COLO829 (cell line): ENCODE measurements at regions not wholly inside any gene's neighbourhood (a gene's known extent, or its start where the extent isn't known, plus 50 kb on each side); places are given as distances from the start of the nearest gene placed in this dataset.

Source experiments
- DNase-seq: peaks from one replicate; pipeline ENCODE4 v3.0.0; 2012; ENCODE audit warnings: low spot score

DNA sequence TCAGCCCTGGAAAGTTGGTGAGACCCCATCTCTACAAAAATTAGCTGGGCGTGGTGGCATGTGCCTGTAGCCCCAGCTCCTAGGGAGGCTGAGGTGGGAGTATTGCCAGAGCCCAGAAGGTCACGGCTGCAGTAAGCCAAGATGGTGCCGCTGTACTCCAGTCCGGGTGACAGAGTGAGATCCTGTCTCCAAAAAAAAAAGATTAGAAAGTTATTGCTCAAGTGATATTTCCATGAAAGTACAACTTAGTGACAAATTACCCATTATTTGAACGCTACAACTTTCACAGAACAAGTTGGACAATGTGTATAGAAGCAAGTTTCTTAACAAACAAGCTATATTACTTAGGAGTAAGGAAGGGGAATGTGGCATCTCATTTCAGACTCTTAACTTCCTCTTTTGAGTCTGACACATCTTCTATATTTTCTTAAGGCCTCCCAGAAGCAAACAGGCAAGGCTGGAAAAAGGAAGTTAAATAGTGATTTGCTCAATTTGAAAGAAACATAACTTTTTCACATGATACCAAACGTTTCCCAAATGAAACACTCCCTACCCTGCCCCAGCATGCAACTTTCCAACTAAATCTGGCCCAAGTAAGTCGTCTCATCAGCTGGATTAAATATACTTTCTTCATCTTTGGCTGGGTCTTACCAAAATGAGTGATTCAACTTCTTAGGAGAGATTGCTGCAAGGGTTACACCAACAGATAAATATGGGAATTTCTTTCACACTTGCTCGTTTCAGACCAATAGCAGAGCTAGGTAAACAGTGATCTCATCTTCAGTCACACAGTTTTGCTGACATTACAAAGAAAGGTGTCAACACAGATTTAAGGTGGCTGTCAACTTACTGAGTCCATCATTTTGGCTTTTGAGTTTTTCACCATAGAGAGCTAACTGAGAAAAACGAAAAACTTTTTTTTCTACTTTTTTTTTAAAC lies 66.3 kb upstream of the KLF6 start:
- no peak for DNase-seq

DNA sequence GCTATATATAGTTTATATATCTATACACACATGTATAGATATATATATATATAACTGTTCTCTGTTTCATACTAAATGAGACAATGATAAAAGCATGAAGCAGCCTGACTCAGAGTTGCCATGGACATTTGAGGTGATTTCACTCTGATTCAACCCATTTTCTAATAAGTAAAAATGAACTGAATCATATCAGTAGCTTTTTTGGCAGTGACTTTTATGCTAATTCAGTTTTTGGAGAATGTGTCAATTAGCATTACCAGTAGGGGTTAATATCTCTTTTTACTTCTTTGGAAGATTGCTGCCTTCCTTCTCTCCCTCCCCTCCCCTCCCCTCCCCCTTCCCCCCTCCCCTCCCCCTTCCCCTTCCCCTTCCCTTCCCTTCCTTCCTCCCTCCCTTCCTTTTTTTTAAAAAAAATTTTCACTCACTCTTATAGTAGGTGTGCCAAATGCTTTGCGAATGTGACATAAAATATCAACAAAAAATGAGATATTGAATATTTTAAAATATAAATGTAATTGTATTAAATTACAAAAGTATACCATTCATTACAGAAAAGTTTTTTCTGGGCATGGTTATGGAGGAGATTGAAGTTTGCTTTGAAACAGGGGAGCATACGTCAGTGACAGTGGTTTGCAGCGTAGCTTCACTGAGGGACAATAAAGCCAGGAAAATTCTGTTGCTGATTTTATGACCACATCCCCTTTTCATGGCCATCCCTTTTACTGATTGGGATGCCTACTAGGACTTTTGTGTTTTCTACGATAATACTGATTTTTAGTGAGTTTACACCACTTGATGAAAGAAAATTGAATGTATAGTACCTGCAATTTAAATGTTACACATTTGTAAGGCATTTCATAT lies 64.0 kb upstream of the KLF6 start:
- no peak for DNase-seq

DNA sequence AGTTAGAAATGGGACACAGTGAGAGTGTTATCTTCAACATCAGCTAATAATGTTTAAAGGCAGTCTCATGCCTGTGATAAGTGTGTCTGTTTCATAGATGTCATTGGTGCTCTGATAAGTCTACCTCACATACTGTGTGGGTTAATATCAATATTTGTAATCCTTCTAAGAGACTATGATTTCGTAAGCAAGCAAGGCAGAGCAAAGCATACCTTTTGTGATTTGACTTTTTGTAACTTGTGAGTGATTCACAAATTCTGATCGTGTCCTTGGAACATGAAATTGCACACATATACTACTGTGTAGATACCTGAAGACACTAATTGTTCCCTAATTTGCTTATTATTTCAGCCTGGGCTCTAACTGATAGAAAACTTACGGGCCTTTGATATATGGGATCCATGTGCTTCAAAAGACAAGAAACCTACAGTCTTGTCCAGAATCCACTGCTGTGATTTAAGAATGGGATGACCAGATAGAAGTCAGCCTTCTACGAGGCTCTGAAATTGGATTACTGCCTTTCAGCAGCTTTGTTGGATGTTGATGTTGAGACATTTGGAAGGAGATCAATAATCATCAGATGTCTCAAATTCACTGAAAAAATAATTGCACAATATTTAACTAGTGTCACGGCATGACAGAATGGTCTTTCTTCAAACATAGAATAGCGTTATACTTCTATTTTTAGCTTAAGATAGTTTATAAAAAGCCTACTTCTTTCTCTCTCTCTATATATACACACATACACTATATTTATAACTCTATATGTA lies 63.2 kb upstream of the KLF6 start:
- no peak for DNase-seq

DNA sequence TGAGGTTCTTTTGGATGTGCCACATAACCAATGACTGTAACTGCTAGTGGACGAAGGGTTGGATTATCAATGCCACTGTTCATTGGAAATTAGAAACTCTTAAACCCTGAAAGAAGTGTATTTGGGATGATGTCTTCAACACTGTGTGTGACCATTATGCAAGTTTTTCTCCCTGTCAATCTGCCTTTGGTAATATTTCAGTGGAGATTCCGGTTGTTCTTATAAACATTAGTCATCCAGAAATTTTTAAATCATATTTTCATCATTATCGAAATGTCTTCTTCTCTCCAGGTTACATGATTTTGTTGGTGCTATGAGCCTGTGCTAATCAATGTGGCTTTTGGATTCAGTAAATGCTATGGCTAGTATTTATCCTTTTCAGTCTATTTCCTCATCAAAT lies 61.7 kb upstream of the KLF6 start:
- DNase-seq: no peak

DNA sequence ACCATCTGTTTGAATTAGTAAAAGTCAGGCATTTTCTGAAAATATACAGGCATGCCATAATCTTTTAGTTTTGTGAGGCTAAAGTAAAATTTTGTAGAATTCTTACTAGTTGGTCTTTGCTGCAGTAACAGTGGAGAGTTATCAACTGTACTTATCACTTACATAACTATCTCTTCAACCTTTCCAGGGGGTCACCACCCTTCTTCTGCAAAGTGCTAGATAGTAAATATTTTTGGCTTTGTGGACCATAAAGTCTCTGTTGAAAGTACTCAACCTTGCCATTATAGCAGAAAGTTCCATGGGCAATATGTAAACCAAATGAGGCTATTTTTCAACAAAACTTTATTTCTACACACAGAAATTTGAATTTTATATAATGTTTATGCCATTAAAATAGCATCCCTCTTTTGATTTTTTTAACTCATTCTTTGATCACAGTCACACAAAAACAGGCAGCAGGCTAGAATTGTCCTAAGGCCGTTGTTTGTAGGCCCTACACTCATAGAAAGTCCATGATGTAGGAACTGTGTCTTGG lies 59.5 kb upstream of the KLF6 start:
- DNase-seq: no peak

DNA sequence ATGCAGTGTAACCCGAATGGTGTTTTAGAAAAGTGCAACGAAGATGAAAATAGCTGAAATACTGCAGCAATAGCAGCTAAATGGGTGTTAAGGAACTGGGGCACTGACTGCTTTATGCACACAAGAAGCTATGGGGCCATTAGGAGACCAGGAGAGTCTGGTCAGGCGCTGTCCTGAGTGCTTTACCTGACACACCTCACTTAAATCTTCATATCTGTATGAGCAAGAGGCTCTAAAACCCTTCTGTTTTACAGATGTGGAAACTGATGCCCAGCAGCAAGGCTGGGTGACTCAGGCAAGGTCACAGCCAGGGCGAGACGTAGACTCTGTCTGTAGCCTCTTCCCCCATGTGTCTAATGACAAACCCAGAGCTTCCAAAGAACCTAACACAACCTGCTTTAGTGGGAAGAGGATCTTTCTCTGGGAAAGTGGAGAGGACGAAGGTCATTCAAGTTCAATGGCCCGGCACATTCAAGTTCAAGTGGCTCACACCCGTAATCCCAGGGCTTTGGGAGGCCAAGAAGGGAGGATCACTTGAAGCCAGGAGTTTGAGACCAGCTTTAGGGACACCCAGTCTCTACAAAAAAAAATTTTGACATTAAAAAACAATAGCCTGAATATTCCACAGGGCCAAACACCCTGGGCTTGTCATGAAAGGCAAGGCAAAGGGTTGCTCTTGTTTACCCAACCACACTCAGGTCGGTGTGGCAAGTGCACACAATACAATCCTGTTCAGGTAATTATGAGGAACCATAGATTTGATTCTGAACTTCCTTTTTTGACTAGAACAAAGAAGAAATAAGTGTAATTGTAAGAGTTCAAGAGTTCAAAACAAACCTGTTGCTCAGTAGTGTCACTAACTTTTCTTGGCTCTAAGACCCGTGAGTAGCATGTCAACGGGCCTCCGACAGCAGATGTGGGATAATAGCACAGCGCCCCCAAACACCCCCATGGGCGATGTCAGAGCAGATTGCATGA lies 53.7 kb upstream of the KLF6 start:
- DNase-seq: no peak

DNA sequence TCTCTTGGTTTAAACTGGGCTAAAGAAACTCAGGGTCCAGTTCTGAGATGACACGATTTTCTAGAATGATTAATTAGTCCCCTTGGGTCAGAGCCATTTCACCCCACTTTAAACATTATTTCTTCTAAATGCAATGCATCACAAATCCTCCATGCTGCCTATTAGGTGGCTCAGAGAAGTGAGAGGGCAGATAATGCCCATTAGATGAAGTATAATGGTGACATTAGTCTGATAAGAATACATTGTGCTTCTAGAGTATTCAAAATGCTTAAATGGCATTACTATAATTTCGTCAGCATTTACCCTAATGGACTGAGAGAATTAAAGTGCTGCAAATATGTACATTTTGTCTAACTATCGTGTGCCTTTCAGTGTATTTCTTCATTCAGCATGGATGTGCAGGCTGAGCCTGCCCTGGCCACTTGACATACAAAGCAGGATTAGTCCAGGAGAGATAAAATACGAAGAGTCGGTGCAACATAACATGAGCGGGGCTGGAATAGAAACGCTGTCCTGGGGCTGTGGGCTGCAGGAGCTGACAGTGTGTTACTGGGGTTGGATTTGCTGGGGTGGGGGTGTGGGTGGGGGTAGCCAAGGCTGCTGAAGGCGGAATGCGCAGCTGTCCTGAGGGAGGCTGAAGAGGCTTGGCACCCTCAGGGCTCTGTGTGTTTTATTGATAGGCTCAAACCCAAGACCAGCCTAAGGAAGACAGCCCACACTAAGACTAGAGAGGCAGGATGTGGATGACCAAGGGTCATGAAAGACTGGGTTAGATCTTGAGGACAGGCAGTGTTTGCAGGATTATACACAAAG lies 52.8 kb upstream of the KLF6 start:
- no peak for DNase-seq

DNA sequence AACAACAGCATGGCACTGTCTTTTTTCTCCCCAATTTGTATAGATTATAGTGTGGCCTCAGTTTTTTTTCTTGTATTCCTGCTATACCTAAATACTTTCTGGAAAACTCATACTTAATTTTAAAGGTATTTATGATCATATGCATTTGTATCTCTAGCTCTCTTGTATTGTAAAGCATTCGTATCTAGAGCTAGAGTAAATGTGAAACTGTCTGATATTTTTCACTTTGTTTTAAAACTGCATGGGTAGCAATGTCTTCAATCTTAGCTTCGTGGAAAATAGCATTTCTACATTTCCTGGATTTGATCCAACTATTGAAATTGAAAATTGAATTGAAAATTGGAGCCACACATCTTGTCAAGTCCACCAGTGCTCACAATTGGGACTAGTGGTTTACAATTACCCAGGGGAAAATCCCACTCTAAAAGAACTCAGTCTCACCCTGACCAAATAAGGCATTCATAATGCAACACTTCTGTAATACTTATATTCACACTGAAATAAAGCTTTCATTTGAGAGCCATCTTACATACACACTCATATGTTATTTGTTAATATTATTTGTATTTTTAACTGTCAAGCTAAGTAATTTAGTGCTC lies 51.3 kb upstream of the KLF6 start:
- DNase-seq: no peak

DNA sequence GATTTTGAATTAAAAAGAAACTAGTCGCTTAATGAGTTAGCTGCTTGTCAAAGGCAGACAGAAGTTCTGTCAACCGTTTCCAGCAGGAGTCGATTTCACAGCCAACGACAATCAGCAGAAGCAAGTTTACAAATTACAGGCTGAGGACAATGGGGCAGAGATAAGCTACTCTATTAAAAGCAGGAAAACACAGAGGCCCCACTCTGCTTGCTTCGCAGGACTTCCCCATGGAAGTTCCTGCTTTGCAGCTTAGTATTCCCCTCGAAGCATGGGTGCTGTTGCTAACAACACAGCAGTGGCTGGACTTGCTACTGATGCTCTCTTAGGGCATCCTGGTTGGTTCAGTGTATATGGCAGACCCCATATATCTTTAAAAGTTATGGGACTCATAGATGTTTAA lies 50.8 kb upstream of the KLF6 start:
- no peak for DNase-seq

DNA sequence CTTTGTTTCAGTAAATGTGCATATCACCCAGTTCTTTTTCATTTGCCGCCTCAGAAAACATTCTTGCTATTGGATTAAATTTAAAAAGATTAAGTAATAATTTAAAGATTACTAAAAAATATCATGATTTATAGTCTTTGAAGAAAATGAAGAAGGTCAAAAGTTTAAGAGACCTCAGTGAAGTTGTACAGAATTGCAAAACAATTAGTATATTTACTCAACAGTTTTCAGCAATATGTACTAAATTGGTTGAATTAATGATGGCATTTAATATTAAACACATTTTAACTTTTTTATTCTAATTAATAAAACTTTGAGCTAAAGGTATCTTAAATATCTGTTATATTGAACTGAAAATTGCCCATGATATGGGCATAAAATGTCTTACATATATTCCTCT lies 49.9 kb upstream of the KLF6 start:
- DNase-seq: no peak
